ENCODE measurements at regions not wholly inside any gene's neighbourhood (a gene's known extent, or its start where the extent isn't known, plus 50 kb on each side); places are given as distances from the start of the nearest gene placed in this dataset.

GRCh38 chr22:19652316-19652715 lies 62.0 kb upstream of the SEPTIN5 start:
- TF ChIP-seq CTCF (IDR thresholded peaks at IDR 0.05; ENCODE audit: low read depth, low read length, missing control alignments) = no peak
- no peak for DNase-seq (ENCODE audit: low read depth)
- H3K4me3 ChIP-seq (ENCODE audit: low read depth, low read length) = no peak overlapping the region

GRCh38 chr22:19654338-19654987 lies 59.8 kb upstream of the SEPTIN5 start:
- no peak for DNase-seq (ENCODE audit: low read depth)
- H3K4me3 ChIP-seq (ENCODE audit: low read depth, low read length) = no peak overlapping the region
- TF ChIP-seq CTCF (IDR thresholded peaks at IDR 0.05; ENCODE audit: low read depth, low read length, missing control alignments) = no peak

GRCh38 chr22:19655399-19655798 lies 58.9 kb upstream of the SEPTIN5 start:
- no peak for TF ChIP-seq CTCF (IDR thresholded peaks at IDR 0.05; ENCODE audit: low read depth, low read length, missing control alignments)
- H3K4me3 ChIP-seq (ENCODE audit: low read depth, low read length) = no peak overlapping the region
- DNase-seq (ENCODE audit: low read depth) = no peak

GRCh38 chr22:19656541-19657251 lies 57.6 kb upstream of the SEPTIN5 start:
- no peak for TF ChIP-seq CTCF (IDR thresholded peaks at IDR 0.05; ENCODE audit: low read depth, low read length, missing control alignments)
- no peak for DNase-seq (ENCODE audit: low read depth)
- no peak overlapping the region for H3K4me3 ChIP-seq (ENCODE audit: low read depth, low read length)

- TF ChIP-seq CTCF (IDR thresholded peaks at IDR 0.05; ENCODE audit: low read depth, low read length, missing control alignments) = no peak
These were observed 56.8 kb upstream of the SEPTIN5 start for GRCh38 chr22:19657252-19658056.

GRCh38 chr22:19658057-19658966 lies 56.0 kb upstream of the SEPTIN5 start:
- no peak overlapping the region for H3K4me3 ChIP-seq (ENCODE audit: low read depth, low read length)
- no peak for TF ChIP-seq CTCF (IDR thresholded peaks at IDR 0.05; ENCODE audit: low read depth, low read length, missing control alignments)

More at GRCh38 chr22:19657252-19658056, 56.8 kb upstream of the SEPTIN5 start:
- no peak for DNase-seq (ENCODE audit: low read depth)
- H3K4me3 ChIP-seq (ENCODE audit: low read depth, low read length) = no peak overlapping the region

More at GRCh38 chr22:19658057-19658966, 56.0 kb upstream of the SEPTIN5 start:
- DNase-seq (ENCODE audit: low read depth) = no peak
